ENCODE measurements at regions not wholly inside any gene's neighbourhood (a gene's known extent, or its start where the extent isn't known, plus 50 kb on each side); places are given as distances from the start of the nearest gene placed in this dataset.

- no peak for TF ChIP-seq ZNF462 (CRISPR knock-in tag; IDR thresholded peaks at IDR 0.05)
- TF ChIP-seq EZH2 (IDR thresholded peaks at IDR 0.05; ENCODE audit: low read depth, unreplicated experiment): no peak
- TF ChIP-seq POLR2AphosphoS5 (IDR thresholded peaks at IDR 0.05; ENCODE audit: low read depth): no peak
- TF ChIP-seq ZNF114 (CRISPR knock-in tag; IDR thresholded peaks at IDR 0.05): no peak
- TF ChIP-seq ZNF331 (CRISPR knock-in tag; IDR thresholded peaks at IDR 0.05; ENCODE audit: low read depth): no peak
- TF ChIP-seq STAT1 (IDR thresholded peaks at IDR 0.05; ENCODE audit: unreplicated experiment): no peak
These were observed 188.1 kb downstream of the CTTN start (continued) for GRCh38 chr11:70586261-70587074.

- H3K4me3 ChIP-seq: no peak overlapping the region
- H3K4me2 ChIP-seq: no peak overlapping the region
- Mint-ChIP-seq H3K36me3 (ENCODE audit: low read depth) (peaks cover 10% of the 10 kb centered on the region), H3K4me1 (peaks cover 27% of the 10 kb centered on the region), H3K27me3 (ENCODE audit: insufficient read depth, low read depth, poor library complexity) (peaks cover 2% of the 10 kb centered on the region), H3K9me3 (no peaks in the 10 kb centered on the region), H3K4me3 (no peak overlapping the region), H3K27ac (no peak overlapping the region)
- no peaks in the 10 kb centered on the region for H3K4me1 ChIP-seq (ENCODE audit: insufficient read depth)
- no peaks in the 10 kb centered on the region for H3F3A ChIP-seq (replicated peaks; ENCODE audit: low read depth)
- no peaks in the 10 kb centered on the region for H3K27me3 ChIP-seq (ENCODE audit: insufficient read depth)
- no peak for ATAC-seq
- no peaks in the 10 kb centered on the region for H3K36me3 ChIP-seq (ENCODE audit: insufficient read depth)
- H3K9me2 ChIP-seq (ENCODE audit: insufficient read depth): no peaks in the 10 kb centered on the region
- H2AFZ ChIP-seq: no peak overlapping the region
- H3K79me2 ChIP-seq (replicated peaks; ENCODE audit: insufficient read depth): peaks cover 3% of the 10 kb centered on the region
- H4K20me1 ChIP-seq (replicated peaks; ENCODE audit: insufficient read depth): peaks cover 3% of the 10 kb centered on the region; the same call in 1 of the 2 replicates
- no peak overlapping the region for H3K27ac ChIP-seq (ENCODE audit: low read depth)
- no peak for DNase-seq (ENCODE audit: low spot score)
- no peak for TF ChIP-seq EZH2phosphoT487 (IDR thresholded peaks at IDR 0.05; ENCODE audit: unreplicated experiment)
- no peak for TF ChIP-seq JUNB (IDR thresholded peaks at IDR 0.05; ENCODE audit: unreplicated experiment)
- no peak for TF ChIP-seq REST (IDR thresholded peaks at IDR 0.05; ENCODE audit: unreplicated experiment)
- no peak for TF ChIP-seq EZH2 (IDR thresholded peaks at IDR 0.05; ENCODE audit: low read depth, unreplicated experiment)
- no peak for TF ChIP-seq CREB1 (CRISPR knock-in tag; IDR thresholded peaks at IDR 0.05; ENCODE audit: low read depth)
- no peak for TF ChIP-seq ZNF114 (CRISPR knock-in tag; IDR thresholded peaks at IDR 0.05)
- TF ChIP-seq ETS1 (IDR thresholded peaks at IDR 0.05): no peak
- TF ChIP-seq NANOG (IDR thresholded peaks at IDR 0.05; ENCODE audit: borderline replicate concordance): no peak
- TF ChIP-seq POLR2AphosphoS5 (IDR thresholded peaks at IDR 0.05; ENCODE audit: low read depth): no peak
- no peak for TF ChIP-seq ZNF331 (CRISPR knock-in tag; IDR thresholded peaks at IDR 0.05; ENCODE audit: low read depth)
These were observed 188.7 kb downstream of the CTTN start for GRCh38 chr11:70587075-70587389.

Measured in GM23338 (cell line).